ENCODE measurements at regions not wholly inside any gene's neighbourhood (a gene's known extent, or its start where the extent isn't known, plus 50 kb on each side); places are given as distances from the start of the nearest gene placed in this dataset.

DNA sequence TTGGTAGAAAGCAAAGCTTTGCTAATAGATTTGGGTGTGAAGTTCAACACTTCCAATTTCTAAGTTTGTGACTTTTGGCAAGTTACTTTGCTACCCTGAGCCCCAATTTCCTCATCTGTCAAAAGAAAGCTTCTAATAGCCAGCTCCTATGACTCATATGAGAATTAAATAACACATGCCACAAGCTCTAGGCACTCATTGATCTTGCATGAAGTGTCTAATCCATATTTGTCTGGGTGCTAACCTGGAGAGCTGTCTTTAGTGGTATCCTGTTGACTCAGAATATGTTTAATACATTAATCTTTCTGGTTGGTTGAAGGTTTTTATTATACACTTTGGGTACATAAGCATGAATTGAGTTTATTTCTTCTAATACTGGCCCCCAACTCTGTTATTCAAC lies 188.8 kb downstream of the POSTN start:
- H3K4me3 ChIP-seq (ENCODE audit: low read depth in 1 of 2, low read length in 2 of 2) = no peak overlapping the region
- H3K36me3 ChIP-seq (ENCODE audit: control insufficient read depth in 1 of 2, insufficient read depth in 2 of 2, low read length in 2 of 2) = no peaks in the 10 kb centered on the region
- H3K9me3 ChIP-seq (ENCODE audit: control insufficient read depth in 1 of 2, low read length in 2 of 2) = no peaks in the 10 kb centered on the region
- H3K27me3 ChIP-seq (ENCODE audit: low read depth, low read length) = no peaks in the 10 kb centered on the region
- H3K27ac ChIP-seq (ENCODE audit: low read length) = no peak overlapping the region
- no peaks in the 10 kb centered on the region for H3K4me1 ChIP-seq (ENCODE audit: control insufficient read depth in 1 of 2, insufficient read depth in 2 of 2, low read length in 2 of 2)

DNA sequence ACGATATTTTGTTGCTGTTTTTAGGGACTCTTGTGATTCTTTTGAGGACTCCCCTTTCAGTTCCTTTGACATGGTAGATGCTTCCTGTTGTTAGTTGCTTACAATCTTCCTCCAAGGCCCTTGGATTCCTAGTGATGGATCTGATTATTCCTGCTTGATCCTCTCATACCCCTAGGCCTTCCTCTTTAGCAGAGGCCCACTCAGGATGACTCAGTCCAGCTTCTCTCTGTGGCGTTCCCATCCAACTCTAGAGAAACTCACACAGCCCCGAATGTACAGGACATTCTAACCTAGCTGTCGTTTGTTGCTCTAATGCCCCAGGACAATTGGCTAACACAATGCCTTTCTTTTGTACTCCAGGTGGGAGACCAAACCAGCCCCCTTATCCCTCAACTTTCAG lies 191.4 kb downstream of the POSTN start:
- H3K27ac ChIP-seq (ENCODE audit: low read length) = no peak overlapping the region
- H3K4me1 ChIP-seq (ENCODE audit: control insufficient read depth in 1 of 2, insufficient read depth in 2 of 2, low read length in 2 of 2) = no peaks in the 10 kb centered on the region
- H3K36me3 ChIP-seq (ENCODE audit: control insufficient read depth in 1 of 2, insufficient read depth in 2 of 2, low read length in 2 of 2) = no peaks in the 10 kb centered on the region
- no peak overlapping the region for H3K4me3 ChIP-seq (ENCODE audit: low read depth in 1 of 2, low read length in 2 of 2)
- no peaks in the 10 kb centered on the region for H3K27me3 ChIP-seq (ENCODE audit: low read depth, low read length)
- no peaks in the 10 kb centered on the region for H3K9me3 ChIP-seq (ENCODE audit: control insufficient read depth in 1 of 2, low read length in 2 of 2)

DNA sequence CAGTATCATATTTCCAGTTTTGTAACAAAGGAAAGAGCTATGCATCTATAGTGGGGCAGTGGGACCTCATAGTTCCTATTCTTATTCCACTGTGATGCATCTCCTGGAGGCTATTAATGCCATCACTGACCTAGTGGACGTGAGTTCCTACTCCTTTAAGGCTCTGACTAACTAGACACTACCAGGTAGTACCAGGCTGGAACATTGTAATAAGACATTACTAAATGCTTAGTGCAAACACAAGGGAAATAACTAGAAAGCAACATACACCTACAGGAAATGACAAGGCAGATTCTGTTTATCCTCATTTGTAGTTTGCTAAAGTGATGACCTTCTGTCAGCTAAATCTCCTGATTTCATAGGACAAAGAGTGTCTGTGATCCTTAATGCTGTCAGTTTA lies 192.5 kb downstream of the POSTN start:
- Histone ChIP-seq H3K4me3 (ENCODE audit: low read depth in 1 of 2, low read length in 2 of 2) (no peak overlapping the region), H3K27ac (ENCODE audit: low read length) (no peak overlapping the region), H3K4me1 (ENCODE audit: control insufficient read depth in 1 of 2, insufficient read depth in 2 of 2, low read length in 2 of 2) (no peaks in the 10 kb centered on the region), H3K27me3 (ENCODE audit: low read depth, low read length) (no peaks in the 10 kb centered on the region), H3K36me3 (ENCODE audit: control insufficient read depth in 1 of 2, insufficient read depth in 2 of 2, low read length in 2 of 2) (no peaks in the 10 kb centered on the region), H3K9me3 (ENCODE audit: control insufficient read depth in 1 of 2, low read length in 2 of 2) (peaks cover 0 to 6% of the 10 kb centered on the region in 2 donors)

DNA sequence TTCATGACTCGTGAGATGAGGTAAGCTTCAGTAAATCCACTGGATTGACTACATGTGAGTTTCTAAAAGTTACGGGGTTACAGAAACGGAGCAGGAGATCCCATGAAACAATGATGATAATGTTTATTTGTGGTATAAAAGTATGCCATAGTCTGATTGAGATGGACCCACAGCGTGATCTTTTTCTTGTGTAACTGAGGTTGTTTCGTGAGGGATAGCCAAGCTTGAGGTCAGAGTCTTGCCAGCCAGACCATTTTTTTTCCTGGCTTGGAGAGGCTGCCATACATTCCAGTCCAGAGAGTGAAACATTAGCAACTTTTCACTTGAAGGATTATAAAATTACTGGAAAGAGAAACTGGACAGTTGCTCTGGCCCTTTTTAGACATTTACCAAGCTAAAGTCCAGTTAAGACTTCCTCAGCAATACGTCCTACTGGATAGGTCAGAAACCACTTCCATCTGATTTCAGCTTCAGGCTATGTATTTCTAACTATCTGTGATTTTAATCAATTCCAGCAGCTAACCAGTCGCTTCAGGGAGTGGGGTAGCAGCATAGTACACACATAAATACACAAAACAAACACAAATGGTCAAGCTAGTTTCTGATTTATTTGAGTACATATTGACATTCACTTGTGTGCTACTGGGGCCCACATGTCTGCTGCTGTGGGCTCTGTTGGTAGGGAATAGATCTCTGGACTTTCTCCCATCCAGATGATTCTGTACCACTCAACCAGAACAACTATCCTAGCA lies 194.6 kb downstream of the POSTN start:
- no peaks in the 10 kb centered on the region for H3K4me1 ChIP-seq (ENCODE audit: control insufficient read depth in 1 of 2, insufficient read depth in 2 of 2, low read length in 2 of 2)
- H3K36me3 ChIP-seq (ENCODE audit: control insufficient read depth in 1 of 2, insufficient read depth in 2 of 2, low read length in 2 of 2) = no peaks in the 10 kb centered on the region
- H3K4me3 ChIP-seq (ENCODE audit: low read depth in 1 of 2, low read length in 2 of 2) = no peak overlapping the region
- H3K27me3 ChIP-seq (ENCODE audit: low read depth, low read length) = no peaks in the 10 kb centered on the region
- H3K9me3 ChIP-seq (ENCODE audit: control insufficient read depth in 1 of 2, low read length in 2 of 2) = peaks cover 0 to 8% of the 10 kb centered on the region in 2 donors
- H3K27ac ChIP-seq (ENCODE audit: low read length) = no peak overlapping the region

DNA sequence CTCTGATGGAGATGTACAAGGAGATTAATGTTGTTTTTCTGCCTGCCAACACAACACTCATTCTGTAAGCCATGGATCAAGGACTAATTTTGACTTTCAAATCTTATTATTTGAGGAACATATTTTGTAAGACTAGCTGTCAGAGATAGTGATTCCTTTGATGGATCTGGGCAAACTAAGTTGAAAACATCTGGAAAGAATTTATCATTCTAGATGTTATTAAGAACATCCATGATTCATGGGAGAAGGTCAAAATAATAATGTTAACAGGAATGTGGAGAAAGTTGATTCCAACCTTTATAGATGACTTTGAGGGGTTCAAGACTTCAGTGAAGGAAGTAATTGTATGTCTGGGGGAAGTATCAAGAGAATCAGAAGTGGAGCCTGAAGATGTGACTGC lies 196.8 kb downstream of the POSTN start:
- Histone ChIP-seq H3K9me3 (ENCODE audit: control insufficient read depth in 1 of 2, low read length in 2 of 2) (peaks cover 0 to 14% of the 10 kb centered on the region in 2 donors), H3K4me3 (ENCODE audit: low read depth in 1 of 2, low read length in 2 of 2) (no peak overlapping the region), H3K36me3 (ENCODE audit: control insufficient read depth in 1 of 2, insufficient read depth in 2 of 2, low read length in 2 of 2) (no peaks in the 10 kb centered on the region), H3K27me3 (ENCODE audit: low read depth, low read length) (no peaks in the 10 kb centered on the region), H3K4me1 (ENCODE audit: control insufficient read depth in 1 of 2, insufficient read depth in 2 of 2, low read length in 2 of 2) (no peaks in the 10 kb centered on the region), H3K27ac (ENCODE audit: low read length) (no peak overlapping the region)

DNA sequence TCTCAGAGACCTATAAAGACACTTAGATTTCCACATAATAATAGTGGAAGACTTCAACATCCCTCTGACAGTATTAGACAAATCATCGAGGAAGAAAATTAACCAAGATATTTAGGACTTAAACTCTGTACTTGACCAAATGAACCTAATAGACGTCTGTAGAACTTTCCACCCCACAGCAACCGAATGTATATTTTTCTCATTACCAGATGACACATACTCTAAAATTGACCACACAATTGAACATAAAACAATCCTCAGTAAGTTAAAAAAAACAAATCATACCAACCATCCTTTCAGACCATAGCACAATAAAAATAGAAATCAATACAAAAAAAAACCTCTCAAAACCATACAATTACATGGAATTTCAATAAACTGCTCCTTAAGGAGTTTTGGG lies 201.0 kb downstream of the POSTN start:
- Histone ChIP-seq H3K9me3 (ENCODE audit: control insufficient read depth in 1 of 2, low read length in 2 of 2) (peaks cover 0 to 14% of the 10 kb centered on the region in 2 donors), H3K27ac (ENCODE audit: low read length) (no peak overlapping the region), H3K4me3 (ENCODE audit: low read depth in 1 of 2, low read length in 2 of 2) (no peak overlapping the region), H3K36me3 (ENCODE audit: control insufficient read depth in 1 of 2, insufficient read depth in 2 of 2, low read length in 2 of 2) (no peaks in the 10 kb centered on the region), H3K4me1 (ENCODE audit: control insufficient read depth in 1 of 2, insufficient read depth in 2 of 2, low read length in 2 of 2) (no peaks in the 10 kb centered on the region), H3K27me3 (ENCODE audit: low read depth, low read length) (no peaks in the 10 kb centered on the region)

DNA sequence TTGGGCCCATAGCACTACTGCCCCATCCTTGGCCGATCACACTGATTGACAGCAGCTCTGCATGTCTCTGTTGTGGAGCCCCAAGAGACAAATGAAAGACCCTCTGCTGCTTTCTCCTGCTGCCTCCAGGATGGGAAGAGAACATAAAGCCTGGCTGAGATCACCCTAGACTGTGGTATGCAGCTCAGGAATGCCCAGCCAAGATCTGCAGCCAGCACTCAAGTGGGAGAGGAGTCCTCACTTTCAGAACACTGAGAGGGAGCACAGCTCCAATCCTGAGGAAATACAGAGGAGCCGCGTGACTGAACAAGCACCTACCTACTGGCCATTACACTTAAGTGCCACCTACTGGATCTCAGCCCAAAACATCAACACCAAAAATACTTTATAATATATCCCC lies 203.0 kb downstream of the POSTN start:
- Histone ChIP-seq H3K9me3 (ENCODE audit: control insufficient read depth in 1 of 2, low read length in 2 of 2) (peaks cover 0 to 8% of the 10 kb centered on the region in 2 donors), H3K27me3 (ENCODE audit: low read depth, low read length) (no peaks in the 10 kb centered on the region), H3K36me3 (ENCODE audit: control insufficient read depth in 1 of 2, insufficient read depth in 2 of 2, low read length in 2 of 2) (no peaks in the 10 kb centered on the region), H3K4me3 (ENCODE audit: low read depth in 1 of 2, low read length in 2 of 2) (no peak overlapping the region), H3K4me1 (ENCODE audit: control insufficient read depth in 1 of 2, insufficient read depth in 2 of 2, low read length in 2 of 2) (no peaks in the 10 kb centered on the region), H3K27ac (ENCODE audit: low read length) (no peak overlapping the region)

DNA sequence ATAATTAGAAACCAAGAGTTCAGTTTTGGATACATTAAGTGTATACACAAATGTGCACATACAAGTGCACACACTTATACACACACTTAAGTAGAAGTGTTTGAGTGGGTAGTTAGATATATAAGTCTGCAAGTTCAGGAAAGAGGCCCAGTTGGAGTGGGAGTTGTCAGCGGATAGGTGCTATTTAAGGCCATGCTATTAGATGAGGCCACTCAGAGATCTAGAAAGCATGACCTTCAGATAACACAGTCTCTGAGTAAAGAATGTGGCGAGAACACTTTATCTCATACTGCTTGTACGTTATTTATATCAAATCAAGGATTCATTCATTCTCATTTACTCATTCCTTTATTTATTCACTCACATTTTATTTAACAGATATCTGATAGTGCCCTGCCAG lies 206.2 kb downstream of the POSTN start:
- Histone ChIP-seq H3K27me3 (ENCODE audit: low read depth, low read length) (no peaks in the 10 kb centered on the region), H3K4me1 (ENCODE audit: control insufficient read depth in 1 of 2, insufficient read depth in 2 of 2, low read length in 2 of 2) (no peaks in the 10 kb centered on the region), H3K9me3 (ENCODE audit: control insufficient read depth in 1 of 2, low read length in 2 of 2) (no peaks in the 10 kb centered on the region), H3K4me3 (ENCODE audit: low read depth in 1 of 2, low read length in 2 of 2) (no peak overlapping the region), H3K36me3 (ENCODE audit: control insufficient read depth in 1 of 2, insufficient read depth in 2 of 2, low read length in 2 of 2) (no peaks in the 10 kb centered on the region), H3K27ac (ENCODE audit: low read length) (no peak overlapping the region)

DNA sequence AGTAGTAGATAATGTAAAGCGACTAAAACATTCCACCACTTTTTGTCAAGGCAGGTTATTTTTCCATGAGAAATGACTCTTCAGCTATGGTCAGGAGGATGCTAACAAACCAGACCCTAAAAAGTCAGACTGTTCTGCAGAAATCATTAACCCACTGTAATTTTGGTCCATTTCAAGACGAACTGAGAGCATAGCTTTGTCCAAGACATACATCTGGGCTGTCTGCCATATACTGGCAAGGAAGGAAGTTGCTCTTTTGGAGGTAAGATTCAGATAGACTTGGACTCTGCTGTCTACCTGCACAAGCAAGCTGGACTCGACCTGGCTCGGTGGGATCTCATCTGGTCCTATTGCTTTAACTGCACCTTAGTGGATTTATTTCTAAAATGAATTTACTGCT lies 207.8 kb downstream of the POSTN start:
- no peaks in the 10 kb centered on the region for H3K4me1 ChIP-seq (ENCODE audit: control insufficient read depth in 1 of 2, insufficient read depth in 2 of 2, low read length in 2 of 2)
- no peak overlapping the region for H3K27ac ChIP-seq (ENCODE audit: low read length)
- no peak overlapping the region for H3K4me3 ChIP-seq (ENCODE audit: low read depth in 1 of 2, low read length in 2 of 2)
- no peaks in the 10 kb centered on the region for H3K36me3 ChIP-seq (ENCODE audit: control insufficient read depth in 1 of 2, insufficient read depth in 2 of 2, low read length in 2 of 2)
- H3K27me3 ChIP-seq (ENCODE audit: low read depth, low read length) = no peaks in the 10 kb centered on the region
- no peaks in the 10 kb centered on the region for H3K9me3 ChIP-seq (ENCODE audit: control insufficient read depth in 1 of 2, low read length in 2 of 2)

DNA sequence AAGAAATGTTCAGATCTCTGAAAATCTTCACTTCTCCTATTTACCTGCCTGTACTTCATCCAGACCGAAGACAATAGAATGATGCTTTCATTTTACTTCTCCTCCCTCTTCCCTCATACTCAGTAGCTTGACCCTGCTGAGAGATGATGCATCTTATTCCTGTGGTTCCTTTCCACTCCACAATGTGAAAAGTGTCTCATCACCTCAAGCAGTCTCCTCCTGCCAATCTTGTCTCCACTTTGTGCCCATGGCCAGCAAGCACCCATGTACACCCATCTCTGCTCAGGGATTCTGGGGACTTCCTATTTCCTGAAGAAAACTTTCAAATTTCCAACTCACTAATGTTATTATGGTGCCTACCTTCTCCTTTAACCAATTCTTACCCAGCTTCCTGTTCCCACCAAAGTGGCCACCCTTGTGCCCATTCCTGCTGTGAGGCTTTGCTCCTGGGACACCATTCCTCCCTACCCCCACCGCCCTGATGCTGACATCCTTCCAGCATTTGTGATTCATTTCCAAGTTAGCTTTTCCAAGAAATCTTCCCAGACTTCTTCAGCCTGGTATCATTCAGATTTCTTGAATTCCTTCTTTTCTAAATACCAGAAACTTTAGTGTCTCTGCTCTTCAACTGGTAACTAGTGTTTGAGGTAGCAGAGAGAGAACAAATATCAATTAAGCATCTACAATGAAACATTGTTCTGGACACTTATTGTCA lies 212.5 kb downstream of the POSTN start:
- Histone ChIP-seq H3K36me3 (ENCODE audit: control insufficient read depth in 1 of 2, insufficient read depth in 2 of 2, low read length in 2 of 2) (no peaks in the 10 kb centered on the region), H3K9me3 (ENCODE audit: control insufficient read depth in 1 of 2, low read length in 2 of 2) (no peaks in the 10 kb centered on the region), H3K4me3 (ENCODE audit: low read depth in 1 of 2, low read length in 2 of 2) (no peak overlapping the region), H3K27ac (ENCODE audit: low read length) (no peak overlapping the region), H3K4me1 (ENCODE audit: control insufficient read depth in 1 of 2, insufficient read depth in 2 of 2, low read length in 2 of 2) (no peaks in the 10 kb centered on the region), H3K27me3 (ENCODE audit: low read depth, low read length) (no peaks in the 10 kb centered on the region)

DNA sequence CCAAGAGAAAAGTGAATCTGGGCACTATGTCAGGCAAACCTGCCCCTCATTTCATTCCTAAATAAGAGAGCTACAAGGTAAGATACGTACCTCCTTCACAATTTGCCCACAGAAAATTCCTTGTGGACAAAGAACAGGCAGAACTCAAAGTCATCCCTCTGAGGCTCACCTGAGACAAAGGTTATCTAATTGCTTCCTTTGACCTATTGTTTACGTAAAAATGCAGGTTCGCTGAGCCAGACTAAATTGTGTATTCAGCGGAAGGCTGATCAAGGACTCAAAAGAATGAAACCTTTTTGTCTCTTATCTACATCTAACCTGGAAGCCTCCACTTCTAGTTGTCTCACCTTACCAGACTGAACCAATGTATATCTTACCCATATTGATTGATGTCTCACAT lies 213.3 kb downstream of the POSTN start:
- H3K27ac ChIP-seq (ENCODE audit: low read length) = no peak overlapping the region
- H3K9me3 ChIP-seq (ENCODE audit: control insufficient read depth in 1 of 2, low read length in 2 of 2) = no peaks in the 10 kb centered on the region
- no peak overlapping the region for H3K4me3 ChIP-seq (ENCODE audit: low read depth in 1 of 2, low read length in 2 of 2)
- H3K27me3 ChIP-seq (ENCODE audit: low read depth, low read length) = no peaks in the 10 kb centered on the region
- no peaks in the 10 kb centered on the region for H3K4me1 ChIP-seq (ENCODE audit: control insufficient read depth in 1 of 2, insufficient read depth in 2 of 2, low read length in 2 of 2)
- no peaks in the 10 kb centered on the region for H3K36me3 ChIP-seq (ENCODE audit: control insufficient read depth in 1 of 2, insufficient read depth in 2 of 2, low read length in 2 of 2)
